SK-N-SH (cell line): ENCODE measurements at regions not wholly inside any gene's neighbourhood (a gene's known extent, or its start where the extent isn't known, plus 50 kb on each side); places are given as distances from the start of the nearest gene placed in this dataset.

Experiments used
- CTCF ChIA-PET: fragments of 300-600, 350-600 bp; formaldehyde crosslinking; extraction: SDS; loops from one replicate; lab custom pipeline; 2021; lab: Yijun Ruan, JAX
- POLR2A ChIA-PET: fragments of 350-600 bp; sonication (Branson Sonifier 250); formaldehyde crosslinking; extraction: SDS; loops from one replicate; lab custom pipeline; 2020; ENCODE audit warnings: antibody characterized with exemption, inconsistent platforms; lab: Yijun Ruan, JAX
- DNase-seq: peaks from one replicate; pipeline ENCODE4 v3.0.0; 2012
- H2AFZ ChIP-seq: fragments of 200-600 bp; sonication (generic); 2 replicates; pipeline ENCODE4 v1.8.1; 2016; ENCODE audit warnings: antibody characterized with exemption, mild to moderate bottlenecking, low read depth
- H3F3A ChIP-seq: fragments of 200-600 bp; sonication (generic); replicated peaks from 2 replicates; pipeline ENCODE3; 2016; ENCODE audit warnings: antibody characterized with exemption, mild to moderate bottlenecking; ENCODE audit not compliant: insufficient read depth
- H3K27ac ChIP-seq, 2 experiments: fragments of 200-500 bp in 1 of 2; fragments of 200-600 bp in 1 of 2; sonication (Bioruptor generic) in 1 of 2; sonication (generic), shearing (Covaris generic) in 1 of 2; 2 replicates each; pipeline versions ENCODE4 v1.5.1 to v1.6.1; 2014 to 2016; ENCODE audit warnings: low read depth in 2 of 2, inconsistent platforms in 1 of 2, low read length in 1 of 2, mild to moderate bottlenecking in 1 of 2, mixed read lengths in 1 of 2
- H3K27me3 ChIP-seq: fragments of 200-600 bp; sonication (generic), shearing (Covaris generic); 2 replicates; pipeline ENCODE4 v1.6.1; 2016; ENCODE audit warnings: mixed run types; ENCODE audit not compliant: insufficient read depth
- H3K36me3 ChIP-seq, 2 experiments: fragments of 200-500 bp in 1 of 2; fragments of 200-600 bp in 1 of 2; sonication (Bioruptor generic) in 1 of 2; sonication (generic) in 1 of 2; replicated peaks in 1 of 2; 2 replicates each; pipeline versions ENCODE3 to v1.5.1; 2014 to 2016; ENCODE audit warnings: low read length in 1 of 2, mild to moderate bottlenecking in 1 of 2; ENCODE audit not compliant: insufficient read depth in 2 of 2, control insufficient read depth in 1 of 2
- H3K4me1 ChIP-seq, 2 experiments: fragments of 200-500 bp in 1 of 2; fragments of 200-600 bp in 1 of 2; sonication (Bioruptor generic) in 1 of 2; sonication (generic), shearing (Covaris generic) in 1 of 2; 2 replicates each; pipeline versions ENCODE4 v1.5.1 to v1.6.1; 2014 to 2016; ENCODE audit warnings: low read depth in 1 of 2, low read length in 1 of 2, mixed run types in 1 of 2; ENCODE audit not compliant: insufficient read depth in 2 of 2, control insufficient read depth in 1 of 2
- H3K4me2 ChIP-seq: fragments of 200-600 bp; sonication (generic), shearing (Covaris generic); 2 replicates; pipeline ENCODE4 v1.6.1; 2017; ENCODE audit warnings: mixed run types
- H3K4me3 ChIP-seq, 2 experiments: fragments of 200-500 bp in 1 of 2; fragments of 200-600 bp in 1 of 2; sonication (Bioruptor generic) in 1 of 2; sonication (generic), shearing (Covaris generic) in 1 of 2; 2 replicates each; pipeline versions ENCODE4 v1.5.1 to v1.8.1; 2014 to 2016; ENCODE audit warnings: low read depth in 2 of 2, inconsistent platforms in 1 of 2, low read length in 1 of 2, mild to moderate bottlenecking in 1 of 2, mixed read lengths in 1 of 2, moderate library complexity in 1 of 2
- H3K79me2 ChIP-seq: fragments of 200-600 bp; sonication (generic); 2 replicates; pipeline ENCODE4 v1.8.1; 2017; ENCODE audit warnings: mild to moderate bottlenecking; ENCODE audit not compliant: insufficient read depth
- H3K9ac ChIP-seq: fragments of 200-600 bp; sonication (generic); 2 replicates; pipeline ENCODE4 v1.6.1; 2017; ENCODE audit warnings: mixed run types
- H3K9me2 ChIP-seq: fragments of 200-600 bp; sonication (generic); 2 replicates; pipeline ENCODE4 v1.6.1; 2017; ENCODE audit warnings: mixed run types
- H3K9me3 ChIP-seq: fragments of 200-600 bp; sonication (generic); 2 replicates; pipeline ENCODE4 v1.6.1; 2017; ENCODE audit warnings: mixed run types, mild to moderate bottlenecking, moderate library complexity
- H4K20me1 ChIP-seq: fragments of 200-600 bp; sonication (generic); 2 replicates; pipeline ENCODE4 v1.6.1; 2017; ENCODE audit warnings: mild to moderate bottlenecking, mixed run types; ENCODE audit not compliant: insufficient read depth
- CTCF ChIP-seq: fragments of 200-600 bp; sonication (generic); IDR thresholded peaks from 2 replicates; pipeline ENCODE4 v1.6.1; 2017; ENCODE audit warnings: antibody characterized with exemption, mild to moderate bottlenecking, moderate library complexity
- EP300 ChIP-seq, 2 experiments: IDR thresholded peaks; 2 replicates each; pipeline versions ENCODE4 v1.4.0 to v1.6.1; 2012; ENCODE audit warnings: borderline replicate concordance in 1 of 2, low read depth in 1 of 2, low read length in 1 of 2
- EZH2phosphoT487 ChIP-seq: fragments of 200-600 bp; sonication (generic); IDR thresholded peaks from 2 replicates; pipeline ENCODE4 v1.6.1; 2017; ENCODE audit warnings: low read depth, mixed run types, mild to moderate bottlenecking, antibody characterized with exemption, moderate library complexity, borderline replicate concordance
- FOXJ3 ChIP-seq: sonication (generic); formaldehyde crosslinking; IDR thresholded peaks from 2 replicates; pipeline ENCODE4 v1.5.1; 2020; ENCODE audit warnings: mild to moderate bottlenecking, missing genetic modification reagents
- FOXM1 ChIP-seq: IDR thresholded peaks from 2 replicates; pipeline ENCODE4 v1.4.0; 2012; ENCODE audit warnings: low read depth, mild to moderate bottlenecking
- IRF3 ChIP-seq: fragments of 150-350 bp; IDR thresholded peaks from 2 replicates; pipeline ENCODE4 v1.6.1; 2016; ENCODE audit warnings: mild to moderate bottlenecking, low read depth, low read length
- JUND ChIP-seq: IDR thresholded peaks from 2 replicates; pipeline ENCODE4 v1.4.0; 2012
- MEF2A ChIP-seq: IDR thresholded peaks from 2 replicates; pipeline ENCODE4 v1.4.0; 2012; ENCODE audit warnings: low read depth, borderline replicate concordance
- MXI1 ChIP-seq: IDR thresholded peaks from 2 replicates; pipeline ENCODE4 v1.6.1; 2012; ENCODE audit warnings: mild to moderate bottlenecking, low read depth, low read length, improper control_type of control experiment
- NFIC ChIP-seq: IDR thresholded peaks from 2 replicates; pipeline ENCODE4 v1.4.0; 2012; ENCODE audit warnings: borderline replicate concordance
- PBX3 ChIP-seq: IDR thresholded peaks from 2 replicates; pipeline ENCODE4; 2012
- REST ChIP-seq: IDR thresholded peaks from 2 replicates; pipeline ENCODE4 v1.6.1; 2012; ENCODE audit warnings: mild to moderate bottlenecking, low read depth, low read length, moderate library complexity
- RFX5 ChIP-seq: IDR thresholded peaks from 2 replicates; pipeline ENCODE4 v1.6.1; 2012; ENCODE audit warnings: mild to moderate bottlenecking, improper control_type of control experiment, low read length
- SIN3A ChIP-seq: IDR thresholded peaks from 2 replicates; pipeline ENCODE4 v1.6.1; 2012; ENCODE audit warnings: low read depth, mild to moderate bottlenecking, low read length, moderate library complexity, borderline replicate concordance
- SMC3 ChIP-seq: IDR thresholded peaks from 2 replicates; pipeline ENCODE4 v1.6.1; 2012; ENCODE audit warnings: low read depth, low read length, improper control_type of control experiment
- TCF12 ChIP-seq: IDR thresholded peaks from 2 replicates; pipeline ENCODE4 v1.4.0; 2012
- USF2 ChIP-seq: fragments of 150-350 bp; IDR thresholded peaks from 2 replicates; pipeline ENCODE4 v1.6.1; 2017; ENCODE audit warnings: antibody characterized with exemption, low read length, low read depth, borderline replicate concordance
- ZBTB33 ChIP-seq: IDR thresholded peaks from 2 replicates; pipeline ENCODE4 v1.4.0; 2012; ENCODE audit warnings: low read depth, borderline replicate concordance
- WGBS: methylation state at CpG from one replicate; pipeline ENCODE4 v1.1.6; 2017; ENCODE audit warnings: low lambda C conversion rate; 5-methylcytosine and 5-hydroxymethylcytosine counted together

- no peak for DNase-seq
- WGBS, result 64% methylated on average over 1 of the region's 1 CpG
- H3K4me1 ChIP-seq, result no peaks in the 10 kb centered on the region
- H2AFZ ChIP-seq, result peak overlapping the region; percentile 38; the same call in 1 of the 2 replicates
- H3K4me3 ChIP-seq, result no peak overlapping the region
- TF ChIP-seq EZH2phosphoT487 (no peak), CTCF (no peak), NFIC (no peak), FOXM1 (no peak), MEF2A (no peak), PBX3 (peak; percentile 52; the same call in 1 of the 2 replicates), FOXJ3 (CRISPR knock-in tag) (no peak), EP300 (IDR thresholded peaks at IDR 0.05; ENCODE audit: borderline replicate concordance in 1 of 2, low read depth in 1 of 2, low read length in 1 of 2) (no peak), SMC3 (no peak), REST (no peak), SIN3A (no peak), JUND (no peak), USF2 (no peak), IRF3 (no peak), TCF12 (peak; percentile 36), RFX5 (no peak), ZBTB33 (no peak), MXI1 (no peak)
- TF ChIP-seq, all 33 proteins: peak for 2
- Histone ChIP-seq H3K9ac (no peak overlapping the region), H3K27ac (peak overlapping the region in 1 of 2 experiments; percentile 50; a peak in 2 of 4 replicates), H4K20me1 (no peaks in the 10 kb centered on the region), H3K79me2 (no peaks in the 10 kb centered on the region), H3K27me3 (no peaks in the 10 kb centered on the region), H3K4me2 (no peak overlapping the region), H3K9me2 (no peaks in the 10 kb centered on the region), H3K36me3 (peaks cover 0 to 3% of the 10 kb centered on the region in 2 experiments), H3K9me3 (no peaks in the 10 kb centered on the region), H3F3A (peaks cover 23% of the 10 kb centered on the region)
- CTCF ChIA-PET, result interaction anchor here (1.2 kb wide), 1 partner anchor 39 kb away, joined by 3 read pairs; no protein-coding TSS in a partner anchor
- POLR2A ChIA-PET, result interaction anchor here (0.7 kb wide), 1 partner anchor 218 kb away, joined by 4 read pairs; no protein-coding TSS in a partner anchor
Observed at GRCh38 chr3:30333903-30334302, 272.5 kb upstream of the TGFBR2 start.
